Right lobe of liver (tissue), 6 donors: ENCODE measurements at regions not wholly inside any gene's neighbourhood (a gene's known extent, or its start where the extent isn't known, plus 50 kb on each side); places are given as distances from the start of the nearest gene placed in this dataset.

Experiments
- ATAC-seq, 4 donors: fragments of 200-7000 bp; cut with Tn5 transposase; one replicate each; pipeline ENCODE4 v1.9.1; 2020; ENCODE audit warnings: mild to moderate bottlenecking in 4 of 4, moderate library complexity in 4 of 4
- DNase-seq, 3 donors: peaks; one replicate each; pipeline ENCODE4 v3.0.0-alpha.2; 2020
- H3K27ac ChIP-seq, 3 donors: fragments of 200-600 bp; one replicate each; pipeline ENCODE4 v1.8.0; 2022
- H3K27me3 ChIP-seq, 2 donors: fragments of 200-600 bp; one replicate each; pipeline ENCODE4 v1.8.0; 2022
- H3K36me3 ChIP-seq, 4 donors: fragments of 200-600 bp; sonication (generic) in 1 of 4; one replicate each; pipeline versions ENCODE4 v1.5.1 to v1.8.0; 2017 to 2022; ENCODE audit warnings: control low read depth in 1 of 4
- H3K4me1 ChIP-seq, 4 donors: fragments of 200-600 bp; sonication (generic) in 1 of 4; one replicate each; pipeline versions ENCODE4 v1.5.1 to v1.8.0; 2017 to 2022; ENCODE audit warnings: control low read depth in 1 of 4
- H3K4me3 ChIP-seq, 3 donors: fragments of 200-600 bp; one replicate each; pipeline ENCODE4 v1.8.0; 2022
- H3K9me3 ChIP-seq, 4 donors: fragments of 200-600 bp; sonication (generic) in 1 of 4; one replicate each; pipeline versions ENCODE4 v1.5.1 to v1.8.0; 2017 to 2022; ENCODE audit warnings: control low read depth in 1 of 4
- POLR2A ChIP-seq: fragments of 450-650 bp; IDR thresholded peaks from one replicate; pipeline ENCODE4 v1.6.1; 2017; ENCODE audit warnings: antibody characterized with exemption, mild to moderate bottlenecking
- WGBS: methylation state at CpG from one replicate; pipeline ENCODE4 v1.1.6; 2018; ENCODE audit warnings: low coverage, low lambda C conversion rate; ENCODE audit not compliant: insufficient coverage; ENCODE audit errors: missing lambda C conversion rate; 5-methylcytosine and 5-hydroxymethylcytosine counted together
- intact Hi-C, 2 donors: fragments of 100-400 bp; cut with DNase I; formaldehyde crosslinking; loops; one replicate each; pipeline versions ENCODE4 v1.11.2 to v1.14.1; 2022
- TF ChIP-seq, protein P1 (sequence below), 4 donors: fragments of 200-600 bp in 3 of 4; fragments of 450-650 bp in 1 of 4; IDR thresholded peaks; one replicate each; pipeline versions ENCODE4 v1.5.1 to v1.8.0; 2016 to 2022; ENCODE audit warnings: antibody characterized with exemption in 4 of 4, mild to moderate bottlenecking in 2 of 4
- donor health status: DM: no; HTN: yes; CAD: no.
- donor health status: DM: no; HTN: no; CAD: no.
- donor health status: DM: no; HTN: no; CAD: no.
- donor health status: DM: no; HTN: yes; CAD: no.
- donor health status: DM: no; HTN: yes; CAD: no.

GRCh38 chr6:87922196-87922946 is 125.3 kb upstream of the SPACA1 start:
- no peak for TF ChIP-seq POLR2A
- TF ChIP-seq, protein P1, sequence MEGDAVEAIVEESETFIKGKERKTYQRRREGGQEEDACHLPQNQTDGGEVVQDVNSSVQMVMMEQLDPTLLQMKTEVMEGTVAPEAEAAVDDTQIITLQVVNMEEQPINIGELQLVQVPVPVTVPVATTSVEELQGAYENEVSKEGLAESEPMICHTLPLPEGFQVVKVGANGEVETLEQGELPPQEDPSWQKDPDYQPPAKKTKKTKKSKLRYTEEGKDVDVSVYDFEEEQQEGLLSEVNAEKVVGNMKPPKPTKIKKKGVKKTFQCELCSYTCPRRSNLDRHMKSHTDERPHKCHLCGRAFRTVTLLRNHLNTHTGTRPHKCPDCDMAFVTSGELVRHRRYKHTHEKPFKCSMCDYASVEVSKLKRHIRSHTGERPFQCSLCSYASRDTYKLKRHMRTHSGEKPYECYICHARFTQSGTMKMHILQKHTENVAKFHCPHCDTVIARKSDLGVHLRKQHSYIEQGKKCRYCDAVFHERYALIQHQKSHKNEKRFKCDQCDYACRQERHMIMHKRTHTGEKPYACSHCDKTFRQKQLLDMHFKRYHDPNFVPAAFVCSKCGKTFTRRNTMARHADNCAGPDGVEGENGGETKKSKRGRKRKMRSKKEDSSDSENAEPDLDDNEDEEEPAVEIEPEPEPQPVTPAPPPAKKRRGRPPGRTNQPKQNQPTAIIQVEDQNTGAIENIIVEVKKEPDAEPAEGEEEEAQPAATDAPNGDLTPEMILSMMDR (IDR thresholded peaks at IDR 0.05) = no peak
- DNase-seq (no peak), ATAC-seq (no peak)
- 79% methylated on average over 2 of the region's 2 CpGs for WGBS
- no peaks in the 10 kb centered on the region for H3K27me3 ChIP-seq
- no peak overlapping the region for H3K4me3 ChIP-seq
- intact Hi-C loops = no loop called here
- no peaks in the 10 kb centered on the region for H3K36me3 ChIP-seq
- H3K27ac ChIP-seq = no peak overlapping the region
- no peaks in the 10 kb centered on the region for H3K4me1 ChIP-seq
- no peaks in the 10 kb centered on the region for H3K9me3 ChIP-seq

DNA sequence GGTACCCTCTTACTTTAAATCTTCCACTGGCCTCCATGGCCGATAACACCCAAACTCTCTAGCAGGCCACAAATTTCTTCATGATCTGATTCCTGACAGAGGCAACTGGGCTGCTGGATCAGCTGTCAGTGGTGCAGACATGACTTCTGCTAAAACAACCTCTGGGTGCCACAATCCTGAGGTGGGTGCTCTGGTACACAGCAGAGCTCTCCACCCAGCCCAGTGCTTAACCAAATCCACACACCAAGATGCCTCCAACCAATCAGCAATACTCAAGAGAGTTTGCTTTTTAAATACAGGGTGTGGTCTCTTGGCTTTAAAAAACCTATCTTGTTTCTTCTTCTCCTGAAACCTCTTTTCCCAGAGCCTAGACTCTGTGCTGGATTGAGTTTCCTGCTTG is 126.6 kb upstream of the SPACA1 start:
- Histone ChIP-seq H3K9me3 (no peaks in the 10 kb centered on the region), H3K27ac (no peak overlapping the region)
- TF ChIP-seq POLR2A = no peak
- TF ChIP-seq, protein P1 (IDR thresholded peaks at IDR 0.05) = no peak

DNA sequence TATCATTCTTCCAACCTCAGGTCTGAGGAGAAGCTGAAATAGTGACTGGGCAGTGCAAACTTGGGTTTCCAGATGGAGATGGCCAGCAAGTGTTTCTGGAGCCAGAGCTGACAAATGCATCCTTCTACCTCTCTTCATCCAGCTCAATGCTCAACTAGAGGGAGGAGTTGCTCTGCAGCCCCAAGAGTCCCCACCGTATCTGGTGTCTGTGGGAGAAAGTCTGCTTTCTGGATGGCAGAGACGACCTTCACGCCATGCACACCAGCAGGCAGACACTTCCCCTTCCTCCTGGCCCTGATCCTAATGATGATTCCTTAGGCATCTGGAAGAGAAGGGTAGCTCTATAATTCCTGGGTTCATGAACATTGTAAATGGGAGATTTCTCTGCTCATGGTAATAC is 127.4 kb upstream of the SPACA1 start:
- intact Hi-C loops = no loop called here
- no peak overlapping the region for H3K27ac ChIP-seq
- 70% methylated on average over 2 of the region's 3 CpGs for WGBS

More for the DNA sequence above, 126.6 kb upstream of the SPACA1 start:
- WGBS = 100% methylated on average over 1 of the region's 1 CpG
- Histone ChIP-seq H3K27me3 (no peaks in the 10 kb centered on the region), H3K4me1 (no peaks in the 10 kb centered on the region), H3K4me3 (no peak overlapping the region), H3K36me3 (no peaks in the 10 kb centered on the region)
- no peak for ATAC-seq
- intact Hi-C loops = no loop called here
- no peak for DNase-seq

DNA sequence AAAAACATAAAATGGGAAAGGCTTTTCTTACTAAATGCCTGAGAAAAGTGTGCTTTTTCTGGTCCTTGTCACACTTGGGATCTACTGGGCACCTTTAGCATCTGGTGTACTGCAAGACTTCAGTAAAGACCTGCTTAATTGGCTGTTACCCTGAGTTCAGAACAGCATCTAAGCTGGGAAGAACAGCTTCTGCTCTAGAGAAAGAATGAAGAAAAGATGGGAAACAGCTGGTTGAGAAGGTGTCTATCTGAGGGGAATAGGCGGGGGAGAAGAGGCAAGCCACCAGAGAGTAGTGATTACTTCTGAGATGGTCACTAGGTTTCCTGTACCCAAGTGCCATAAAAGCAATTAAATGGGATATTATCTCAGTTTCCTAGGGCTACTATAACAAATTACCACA is 128.2 kb upstream of the SPACA1 start:
- Histone ChIP-seq H3K4me1 (no peaks in the 10 kb centered on the region), H3K27me3 (no peaks in the 10 kb centered on the region), H3K9me3 (no peaks in the 10 kb centered on the region), H3K36me3 (no peaks in the 10 kb centered on the region), H3K27ac (no peak overlapping the region), H3K4me3 (no peak overlapping the region)
- ATAC-seq (no peak), DNase-seq (no peak)
- WGBS = 54% methylated on average over 1 of the region's 1 CpG
- TF ChIP-seq POLR2A = no peak
- TF ChIP-seq, protein P1 (IDR thresholded peaks at IDR 0.05) = no peak
- intact Hi-C loops = no loop called here

More for the DNA sequence above, 127.4 kb upstream of the SPACA1 start:
- Histone ChIP-seq H3K27me3 (no peaks in the 10 kb centered on the region), H3K36me3 (no peaks in the 10 kb centered on the region), H3K4me3 (no peak overlapping the region), H3K4me1 (no peaks in the 10 kb centered on the region), H3K9me3 (no peaks in the 10 kb centered on the region)
- DNase-seq = no peak
- no peak for ATAC-seq
- TF ChIP-seq POLR2A = no peak
- TF ChIP-seq, protein P1 (IDR thresholded peaks at IDR 0.05) = no peak
